T-helper 2 cell treated with Interferon-gamma antibody and Interleukin-4, amounts not matched to agents 100 ng/mL and 5 ng/mL, for 36 hours (primary cell): ENCODE measurements at regions not wholly inside any gene's neighbourhood (a gene's known extent, or its start where the extent isn't known, plus 50 kb on each side); places are given as distances from the start of the nearest gene placed in this dataset.

Experiments used
- intact Hi-C: fragments of 100-400 bp; cut with micrococcal nuclease; formaldehyde crosslinking; loops from one replicate; pipeline ENCODE4 v1.15.1; 2023

DNA sequence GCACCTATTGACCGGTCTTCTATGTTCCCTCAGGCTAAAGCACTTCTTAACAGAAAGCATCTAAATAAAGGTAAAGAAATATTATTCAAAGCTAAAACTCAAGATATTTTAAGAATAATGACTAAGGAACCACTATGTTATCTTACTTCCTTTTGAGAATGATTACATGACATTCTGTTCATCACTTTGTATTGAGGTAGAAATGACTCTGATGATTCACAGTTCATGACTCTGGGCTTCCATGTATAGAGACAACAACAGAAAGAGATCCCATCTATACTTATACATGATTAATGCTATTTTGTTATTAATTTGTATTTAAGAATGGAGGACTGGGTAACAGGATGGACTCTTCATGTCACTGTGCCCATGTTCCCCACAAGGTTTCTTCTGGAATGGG, 218.3 kb upstream of the OR4E1 start:
- intact Hi-C loops = no loop called here

GRCh38 chr14:21884995-21885394, 211.4 kb upstream of the OR4E1 start:
- intact Hi-C loops = no loop called here

- intact Hi-C loops = loop anchor here (2.0 kb wide), 1 partner anchor 13 kb away; no protein-coding TSS in a partner anchor
Measured at GRCh38 chr14:21882226-21882625, 208.6 kb upstream of the OR4E1 start.

DNA sequence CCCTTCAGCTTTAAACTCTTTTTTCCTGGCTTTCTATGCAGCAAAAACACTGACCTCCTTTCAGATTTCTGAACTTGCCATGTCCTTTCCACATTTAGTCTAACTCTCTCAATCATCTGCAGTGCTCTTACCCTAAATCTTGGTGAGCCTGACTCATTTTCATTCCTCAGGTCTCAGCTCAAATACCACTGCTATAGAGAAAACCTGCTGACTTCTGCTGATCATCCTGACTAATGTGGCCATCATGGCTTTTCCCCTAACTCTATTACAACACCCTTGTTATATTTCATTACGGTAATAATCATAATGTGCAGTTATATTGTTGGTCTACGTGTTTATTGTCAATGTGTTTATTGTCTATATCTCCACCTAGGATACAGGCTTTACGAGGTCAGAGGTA, 207.3 kb upstream of the OR4E1 start:
- intact Hi-C loops = no loop called here

- intact Hi-C loops = no loop called here
Measured at GRCh38 chr14:21875791-21876190, 202.2 kb upstream of the OR4E1 start.

GRCh38 chr14:21874946-21875345, 201.3 kb upstream of the OR4E1 start:
- intact Hi-C loops = no loop called here

- intact Hi-C loops = no loop called here
Measured at GRCh38 chr14:21874167-21874566, 200.5 kb upstream of the OR4E1 start.

- intact Hi-C loops = loop anchor here (1.0 to 10.0 kb wide), 4 partner anchors 14 to 688 kb away; no protein-coding TSS in a partner anchor
Measured at GRCh38 chr14:21868442-21869046, 194.9 kb upstream of the OR4E1 start.

DNA sequence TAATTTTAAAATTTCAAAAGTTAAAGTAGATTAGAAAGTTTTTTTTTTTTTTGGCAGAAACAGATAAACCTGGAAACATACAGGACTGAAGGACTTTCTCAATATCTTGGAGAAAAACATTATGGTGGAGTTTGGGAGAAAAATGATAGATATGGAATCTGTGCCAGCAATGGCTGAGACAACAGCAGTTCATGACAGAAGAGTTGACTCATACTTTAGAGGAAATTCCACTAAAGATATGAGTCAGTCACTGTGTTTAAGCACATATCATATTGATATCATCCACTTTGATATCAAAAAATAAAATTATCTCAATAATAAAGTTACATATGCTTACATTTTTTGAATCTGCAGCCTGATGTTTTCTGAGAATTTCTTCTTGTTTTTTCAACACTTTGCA, 193.9 kb upstream of the OR4E1 start:
- intact Hi-C loops = loop anchor here (10.0 kb wide), 1 partner anchor 627 kb away; no protein-coding TSS in a partner anchor

DNA sequence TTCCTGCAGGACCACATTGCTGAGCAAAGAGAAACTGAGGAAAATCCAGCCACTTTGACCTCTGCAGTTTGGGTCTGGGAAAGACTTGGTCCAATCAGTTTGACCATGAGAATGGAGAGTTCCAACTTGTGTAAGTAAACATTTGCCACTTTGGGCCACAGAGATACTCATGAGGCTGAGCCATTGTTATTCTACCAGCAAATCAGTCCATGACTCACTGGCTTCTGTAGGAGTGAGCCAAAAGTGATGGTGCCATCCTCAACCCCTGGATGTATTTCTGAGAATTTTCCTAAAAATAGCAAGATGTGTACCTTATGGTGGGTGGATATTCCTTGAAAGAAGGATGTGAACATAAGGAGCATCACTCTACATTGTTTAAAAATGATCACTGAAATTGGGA, 192.9 kb upstream of the OR4E1 start:
- intact Hi-C loops = loop anchor here (10.0 kb wide), 1 partner anchor 628 kb away; no protein-coding TSS in a partner anchor

- intact Hi-C loops = loop anchor here (10.0 kb wide), 1 partner anchor 632 kb away; no protein-coding TSS in a partner anchor
Measured at GRCh38 chr14:21863289-21863688, 189.7 kb upstream of the OR4E1 start.

GRCh38 chr14:21861153-21861552, 187.5 kb upstream of the OR4E1 start:
- intact Hi-C loops = loop anchor here (10.0 kb wide), 1 partner anchor 634 kb away; no protein-coding TSS in a partner anchor

DNA sequence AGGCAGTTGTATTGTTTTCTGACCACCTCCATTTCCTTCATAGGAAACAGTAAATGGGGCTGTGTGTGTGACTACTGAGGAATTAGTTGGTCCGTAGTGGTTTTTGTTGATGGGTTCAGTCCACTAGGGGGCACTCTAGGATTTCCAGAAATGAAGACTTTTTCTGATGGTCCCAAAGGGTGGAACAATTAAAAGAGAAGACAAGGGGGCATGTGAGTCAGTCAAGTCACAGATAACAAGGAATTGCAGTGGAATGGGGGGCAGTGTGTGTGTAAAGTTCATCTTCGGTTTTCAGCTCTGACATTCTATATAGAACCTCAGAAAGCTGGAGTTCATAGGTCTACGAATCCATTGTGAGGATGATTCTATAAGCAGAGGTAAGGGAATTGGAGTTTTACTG, 186.6 kb upstream of the OR4E1 start:
- intact Hi-C loops = loop anchor here (10.0 kb wide), 1 partner anchor 635 kb away; no protein-coding TSS in a partner anchor

GRCh38 chr14:21852775-21853174, 179.2 kb upstream of the OR4E1 start:
- intact Hi-C loops = no loop called here

- intact Hi-C loops = no loop called here
Measured at GRCh38 chr14:21852061-21852664, 178.5 kb upstream of the OR4E1 start.

- intact Hi-C loops = loop anchor here (2.0 to 10.0 kb wide), 2 partner anchors 668 to 710 kb away; no protein-coding TSS in a partner anchor
Measured at GRCh38 chr14:21846902-21847301, 173.3 kb upstream of the OR4E1 start.

DNA sequence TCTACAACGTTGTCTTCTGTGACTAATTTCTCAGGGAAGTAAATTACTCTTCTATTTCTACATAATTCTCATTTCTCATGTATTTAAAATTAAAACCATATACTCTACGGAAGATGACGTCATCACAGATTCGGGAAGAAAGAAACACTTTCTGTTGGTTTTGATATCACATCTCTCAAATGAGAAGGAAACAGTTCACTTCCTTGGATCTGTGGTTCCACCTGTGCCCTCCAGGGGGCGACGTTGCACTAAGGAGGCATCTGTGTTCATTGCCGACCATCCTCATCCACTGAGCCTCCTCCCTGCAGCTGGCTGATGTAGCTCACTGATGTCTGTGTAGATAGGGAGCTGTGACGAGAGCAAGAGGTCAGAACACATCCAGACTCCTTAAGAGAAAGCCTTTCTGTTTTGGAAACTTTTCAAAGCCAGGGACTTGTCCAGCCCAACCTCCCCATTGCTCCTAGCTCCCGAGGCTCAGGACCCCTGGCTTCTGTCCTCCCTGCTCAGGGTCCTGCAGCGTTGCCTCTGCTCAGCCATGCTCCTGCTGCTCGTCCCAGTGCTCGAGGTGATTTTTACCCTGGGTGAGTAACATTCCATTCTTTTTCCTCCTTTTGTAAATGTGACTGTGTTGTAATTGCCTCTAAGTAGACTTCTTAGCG, 172.7 kb upstream of the OR4E1 start:
- intact Hi-C loops = loop anchor here (2.0 to 10.0 kb wide), 2 partner anchors 668 to 710 kb away; no protein-coding TSS in a partner anchor

DNA sequence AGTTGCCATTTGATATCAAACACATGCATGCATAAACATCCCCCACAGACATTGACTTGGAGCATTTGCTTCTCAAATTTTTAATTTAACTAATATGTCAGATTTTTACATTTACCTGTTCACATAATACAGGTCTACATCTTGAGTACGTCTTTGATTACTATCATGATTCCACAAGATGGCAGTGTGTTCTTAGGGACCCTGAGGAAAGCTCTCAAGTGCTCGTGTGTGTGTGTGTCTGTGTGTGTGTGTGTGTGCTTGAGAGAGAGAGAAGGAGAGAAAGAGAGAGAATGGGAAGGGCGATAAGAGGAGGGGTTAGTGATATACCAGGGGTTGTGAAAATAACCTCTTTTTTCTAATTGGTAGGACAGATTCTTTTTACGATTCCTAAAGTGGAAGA, 167.1 kb upstream of the OR4E1 start:
- intact Hi-C loops = loop anchor here (10.0 kb wide), 1 partner anchor 674 kb away; no protein-coding TSS in a partner anchor

DNA sequence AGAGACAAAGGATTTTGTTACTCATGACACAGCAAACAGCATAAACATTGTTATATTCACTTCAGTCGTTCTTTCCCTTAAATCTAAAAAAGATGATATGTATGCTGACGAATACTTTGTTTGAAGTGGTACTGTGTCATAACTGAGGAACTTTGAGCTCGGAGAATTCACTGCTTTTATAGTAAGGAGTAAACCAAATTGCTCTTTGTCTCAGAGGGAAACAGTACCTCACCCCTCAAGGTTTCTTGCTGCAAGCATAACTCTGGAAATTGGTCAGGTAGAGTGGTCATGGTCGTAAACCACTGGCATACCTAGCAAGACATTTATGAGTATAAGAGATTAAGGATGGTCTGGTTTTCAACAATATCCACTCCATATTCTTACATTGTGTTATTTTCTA, 160.2 kb upstream of the OR4E1 start:
- intact Hi-C loops = no loop called here

- intact Hi-C loops = no loop called here
Measured at GRCh38 chr14:21825845-21826244, 152.2 kb upstream of the OR4E1 start.

- intact Hi-C loops = no loop called here
Measured at GRCh38 chr14:21825149-21825743, 151.6 kb upstream of the OR4E1 start.

- intact Hi-C loops = no loop called here
Measured at GRCh38 chr14:21822109-21822508, 148.5 kb upstream of the OR4E1 start.
